Superior temporal gyrus (tissue), 1 donor: ENCODE measurements at regions not wholly inside any gene's neighbourhood (a gene's known extent, or its start where the extent isn't known, plus 50 kb on each side); places are given as distances from the start of the nearest gene placed in this dataset.

ENCODE experiments used
- DNase-seq: peaks from one replicate; pipeline ENCODE4 v3.0.0-alpha.2; 2016; ENCODE audit errors: extremely low spot score

GRCh38 chr18:37967261-37967660 is 401.7 kb upstream of the CELF4 start:
- DNase-seq = no peak

GRCh38 chr18:37965572-37965970 is 400.0 kb upstream of the CELF4 start:
- no peak for DNase-seq

GRCh38 chr18:37964885-37965571 is 399.4 kb upstream of the CELF4 start:
- no peak for DNase-seq

GRCh38 chr18:37963837-37964236 is 398.2 kb upstream of the CELF4 start:
- DNase-seq = no peak

- no peak for DNase-seq
Observed at GRCh38 chr18:37962316-37962966, 396.8 kb upstream of the CELF4 start.

GRCh38 chr18:37958499-37958898 is 392.9 kb upstream of the CELF4 start:
- DNase-seq = no peak

GRCh38 chr18:37956902-37957301 is 391.3 kb upstream of the CELF4 start:
- no peak for DNase-seq

GRCh38 chr18:37956020-37956419 is 390.4 kb upstream of the CELF4 start:
- DNase-seq = no peak

- no peak for DNase-seq
Observed at GRCh38 chr18:37955201-37955600, 389.6 kb upstream of the CELF4 start.

GRCh38 chr18:37953876-37954275 is 388.3 kb upstream of the CELF4 start:
- DNase-seq = no peak

GRCh38 chr18:37948471-37948870 is 382.9 kb upstream of the CELF4 start:
- no peak for DNase-seq

GRCh38 chr18:37946324-37946723 is 380.7 kb upstream of the CELF4 start:
- DNase-seq = no peak

GRCh38 chr18:37944700-37945270 is 379.2 kb upstream of the CELF4 start:
- no peak for DNase-seq

- DNase-seq = no peak
Observed at GRCh38 chr18:37937287-37937686, 371.7 kb upstream of the CELF4 start.

GRCh38 chr18:37935086-37935485 is 369.5 kb upstream of the CELF4 start:
- DNase-seq = peak; percentile 35

GRCh38 chr18:37930640-37931039 is 365.0 kb upstream of the CELF4 start:
- DNase-seq = no peak

GRCh38 chr18:37922162-37922561 is 356.6 kb upstream of the CELF4 start:
- no peak for DNase-seq

GRCh38 chr18:37920865-37921264 is 355.3 kb upstream of the CELF4 start:
- DNase-seq = no peak

GRCh38 chr18:37913051-37913450 is 347.5 kb upstream of the CELF4 start:
- no peak for DNase-seq

GRCh38 chr18:37902344-37902743 is 336.7 kb upstream of the CELF4 start:
- DNase-seq = no peak

- no peak for DNase-seq
Observed at GRCh38 chr18:37900326-37900725, 334.7 kb upstream of the CELF4 start.

GRCh38 chr18:37889963-37890362 is 324.4 kb upstream of the CELF4 start:
- no peak for DNase-seq

GRCh38 chr18:37874721-37875120 is 309.1 kb upstream of the CELF4 start:
- DNase-seq = no peak
